ENCODE measurements at regions not wholly inside any gene's neighbourhood (a gene's known extent, or its start where the extent isn't known, plus 50 kb on each side); places are given as distances from the start of the nearest gene placed in this dataset.

GRCh38 chr1:212192261-212192998 lies 92.8 kb upstream of the PPP2R5A start:
- no peak for DNase-seq

GRCh38 chr1:212196355-212196754 lies 88.9 kb upstream of the PPP2R5A start:
- no peak for DNase-seq

- no peak for DNase-seq
Measured at GRCh38 chr1:212201461-212201860, 83.7 kb upstream of the PPP2R5A start.

- no peak for DNase-seq
Measured at GRCh38 chr1:212203630-212204029, 81.6 kb upstream of the PPP2R5A start.

- DNase-seq = no peak
Measured at GRCh38 chr1:212205006-212205405, 80.2 kb upstream of the PPP2R5A start.

- DNase-seq = no peak
Measured at GRCh38 chr1:212205843-212206242, 79.4 kb upstream of the PPP2R5A start.

GRCh38 chr1:212207118-212207517 lies 78.1 kb upstream of the PPP2R5A start:
- no peak for DNase-seq

GRCh38 chr1:212207822-212208520 lies 77.2 kb upstream of the PPP2R5A start:
- no peak for DNase-seq

- no peak for DNase-seq
Measured at GRCh38 chr1:212208978-212209644, 76.1 kb upstream of the PPP2R5A start.

- DNase-seq = no peak
Measured at GRCh38 chr1:212211371-212211770, 73.8 kb upstream of the PPP2R5A start.

- DNase-seq = no peak
Measured at GRCh38 chr1:212212343-212212742, 72.9 kb upstream of the PPP2R5A start.

- no peak for DNase-seq
Measured at GRCh38 chr1:212212906-212213305, 72.3 kb upstream of the PPP2R5A start.

GRCh38 chr1:212213784-212214183 lies 71.4 kb upstream of the PPP2R5A start:
- no peak for DNase-seq

GRCh38 chr1:212214325-212214724 lies 70.9 kb upstream of the PPP2R5A start:
- no peak for DNase-seq

- no peak for DNase-seq
Measured at GRCh38 chr1:212215910-212216309, 69.3 kb upstream of the PPP2R5A start.

GRCh38 chr1:212217633-212218032 lies 67.6 kb upstream of the PPP2R5A start:
- DNase-seq = no peak

GRCh38 chr1:212218065-212218464 lies 67.1 kb upstream of the PPP2R5A start:
- no peak for DNase-seq

GRCh38 chr1:212218911-212219310 lies 66.3 kb upstream of the PPP2R5A start:
- no peak for DNase-seq

GRCh38 chr1:212219679-212220463 lies 65.3 kb upstream of the PPP2R5A start:
- no peak for DNase-seq

- no peak for DNase-seq
Measured at GRCh38 chr1:212221801-212222200, 63.4 kb upstream of the PPP2R5A start.

GRCh38 chr1:212224102-212224501 lies 61.1 kb upstream of the PPP2R5A start:
- DNase-seq = no peak

GRCh38 chr1:212225416-212225815 lies 59.8 kb upstream of the PPP2R5A start:
- no peak for DNase-seq

- no peak for DNase-seq
Measured at GRCh38 chr1:212225871-212226302, 59.3 kb upstream of the PPP2R5A start.
